IPS-18c (cell line): ENCODE measurements at regions not wholly inside any gene's neighbourhood (a gene's known extent, or its start where the extent isn't known, plus 50 kb on each side); places are given as distances from the start of the nearest gene placed in this dataset.

Source experiments
- H3K4me3 ChIP-seq: 2 replicates; pipeline ENCODE4 v1.7.0; 2013; ENCODE audit warnings: low read depth, mild to moderate bottlenecking, low read length, moderate library complexity; ENCODE audit not compliant: insufficient read depth
- H3K9me3 ChIP-seq: one replicate; pipeline ENCODE4 v1.6.1; 2013; ENCODE audit warnings: mild to moderate bottlenecking, low read length, moderate library complexity; ENCODE audit not compliant: control insufficient read depth, insufficient read depth

DNA sequence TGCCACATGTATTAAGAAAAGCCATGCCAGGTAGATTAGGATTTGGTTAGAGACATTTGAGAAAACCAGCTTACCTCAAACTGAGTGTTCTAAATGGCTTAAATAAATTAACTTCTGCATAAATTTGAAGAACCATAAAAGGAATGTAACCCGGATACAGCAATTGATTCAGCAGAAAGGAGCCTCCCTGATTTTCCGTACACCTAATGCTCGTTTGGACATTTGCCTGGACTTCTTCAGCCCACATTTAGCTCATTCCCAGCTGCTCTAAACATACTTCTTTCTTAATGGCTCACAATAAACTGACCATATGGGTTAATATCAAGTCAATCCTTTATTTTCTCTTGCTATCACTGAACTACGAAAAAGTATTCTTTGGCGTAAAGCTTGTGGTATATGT is 392.4 kb downstream of the ZNF516 start:
- Histone ChIP-seq H3K4me3 (no peak overlapping the region), H3K9me3 (no peaks in the 10 kb centered on the region)

DNA sequence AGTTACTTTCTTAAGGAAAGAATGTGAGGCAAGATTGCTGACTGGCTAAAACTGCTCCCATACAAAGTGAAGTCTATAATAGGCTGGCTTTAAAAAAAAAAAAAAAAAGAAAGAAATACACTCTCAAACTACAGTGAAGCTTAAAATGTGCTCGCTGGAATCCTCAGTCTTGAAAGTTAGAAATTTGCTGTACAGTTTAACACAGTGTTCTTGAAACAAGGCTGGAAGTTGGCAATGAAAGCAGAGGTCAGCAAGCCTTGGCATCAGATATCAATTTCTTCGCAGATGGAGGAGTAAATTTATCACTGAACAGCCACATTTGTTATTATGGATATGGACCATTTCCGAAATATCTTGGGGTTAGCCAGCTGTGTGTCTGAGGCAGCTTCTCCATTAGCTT is 392.9 kb downstream of the ZNF516 start:
- Histone ChIP-seq H3K9me3 (no peaks in the 10 kb centered on the region), H3K4me3 (no peak overlapping the region)

DNA sequence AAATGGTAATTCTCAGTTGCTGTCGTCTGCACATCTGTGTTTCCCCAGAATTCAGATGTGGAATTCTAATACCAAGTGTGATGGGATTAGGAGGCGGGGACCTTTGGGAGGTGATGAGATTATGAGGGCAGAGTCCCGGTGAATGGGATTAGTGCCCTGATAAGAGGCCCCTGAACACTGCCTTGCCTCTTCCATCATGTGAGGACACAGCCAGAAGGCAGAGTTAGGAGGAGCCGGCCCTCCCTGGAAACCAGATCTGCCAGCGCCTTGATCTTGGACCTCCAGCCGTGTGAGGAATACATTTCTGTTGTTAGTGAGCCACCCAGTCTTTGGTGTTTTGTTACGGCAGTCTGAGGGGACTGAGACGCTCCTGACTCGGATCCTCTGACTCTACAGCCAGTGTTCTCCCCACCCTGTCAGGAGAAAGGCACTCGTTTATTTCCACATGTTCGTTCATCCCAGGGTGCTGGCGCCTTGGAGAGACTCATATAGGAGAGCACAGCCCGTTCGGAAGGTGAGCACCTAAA is 395.0 kb downstream of the ZNF516 start:
- Histone ChIP-seq H3K9me3 (no peaks in the 10 kb centered on the region), H3K4me3 (no peak overlapping the region)

DNA sequence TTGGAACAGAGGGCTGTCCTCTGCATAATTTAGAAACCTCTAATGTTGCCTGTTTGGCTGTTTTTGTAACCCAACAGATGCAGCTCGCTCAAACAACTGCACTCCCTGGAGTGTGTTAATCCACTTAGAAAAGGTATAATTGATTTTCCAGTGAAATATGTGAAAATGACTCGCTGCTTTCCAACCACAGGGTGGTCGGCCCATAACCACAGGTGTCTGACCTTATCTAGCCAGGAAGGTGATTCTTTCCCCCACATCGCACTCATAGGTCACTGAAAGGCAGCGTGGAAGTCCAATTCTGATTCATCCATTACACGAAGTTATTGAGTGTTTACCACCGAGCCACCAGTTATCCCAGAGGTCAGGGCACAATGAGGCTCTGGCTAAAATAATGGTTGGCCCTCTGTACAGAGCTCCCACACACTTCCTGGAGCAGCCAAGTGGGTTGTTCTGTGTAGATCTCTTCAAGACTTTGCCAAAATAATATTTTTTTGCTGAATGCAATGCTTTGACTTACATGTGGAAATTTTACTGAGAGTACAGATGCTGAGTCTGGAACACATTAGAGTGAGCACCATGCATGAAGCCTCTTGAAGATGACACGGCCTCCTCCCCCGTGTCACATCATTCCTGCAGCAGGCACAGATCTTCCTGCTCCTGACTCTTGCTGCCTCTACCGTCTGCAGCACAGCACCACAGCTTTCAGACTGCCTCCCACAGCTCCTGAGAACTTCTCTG is 396.2 kb downstream of the ZNF516 start:
- H3K9me3 ChIP-seq, result no peaks in the 10 kb centered on the region
- H3K4me3 ChIP-seq, result no peak overlapping the region

DNA sequence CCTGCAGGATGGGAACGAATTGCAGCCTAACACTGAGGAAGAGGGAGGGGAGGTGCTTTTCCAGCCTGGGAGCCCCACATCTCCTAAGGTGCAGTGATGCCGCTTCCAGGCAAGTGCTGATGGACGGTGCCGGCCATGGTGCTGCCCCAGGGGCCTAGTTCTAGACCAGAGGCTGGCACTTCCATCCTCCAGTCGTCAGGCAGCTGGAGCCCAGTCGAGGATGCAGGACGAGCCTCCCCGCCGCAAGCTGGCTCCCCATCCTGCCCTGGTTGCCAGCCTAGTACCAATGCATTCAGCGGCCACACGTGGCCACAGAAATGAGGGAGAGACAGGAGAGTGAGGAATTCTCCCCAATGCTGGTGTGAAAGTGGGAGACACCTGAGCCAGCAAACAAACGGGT is 413.5 kb downstream of the ZNF516 start:
- no peak overlapping the region for H3K4me3 ChIP-seq
- H3K9me3 ChIP-seq, result peaks cover 2% of the 10 kb centered on the region

DNA sequence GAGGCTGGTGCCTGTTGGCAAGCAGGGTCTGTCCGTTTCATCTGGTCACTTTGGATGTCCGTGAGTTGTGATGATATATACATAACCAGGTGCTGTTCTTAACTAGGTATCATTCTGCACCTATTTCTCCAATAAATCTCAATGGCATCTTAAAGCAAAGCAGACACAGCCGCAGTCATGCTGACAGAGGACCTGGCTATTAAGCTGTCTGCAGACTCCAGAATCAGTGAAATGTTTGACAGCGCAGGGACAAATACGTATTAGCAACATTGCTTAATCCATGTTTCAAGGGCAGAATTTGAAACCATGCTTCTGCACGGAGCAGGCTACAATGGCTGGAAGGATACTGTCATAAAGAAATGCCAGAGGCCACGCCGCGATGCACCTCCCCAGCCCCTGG is 414.6 kb downstream of the ZNF516 start:
- H3K9me3 ChIP-seq, result peaks cover 2% of the 10 kb centered on the region
- H3K4me3 ChIP-seq, result no peak overlapping the region

DNA sequence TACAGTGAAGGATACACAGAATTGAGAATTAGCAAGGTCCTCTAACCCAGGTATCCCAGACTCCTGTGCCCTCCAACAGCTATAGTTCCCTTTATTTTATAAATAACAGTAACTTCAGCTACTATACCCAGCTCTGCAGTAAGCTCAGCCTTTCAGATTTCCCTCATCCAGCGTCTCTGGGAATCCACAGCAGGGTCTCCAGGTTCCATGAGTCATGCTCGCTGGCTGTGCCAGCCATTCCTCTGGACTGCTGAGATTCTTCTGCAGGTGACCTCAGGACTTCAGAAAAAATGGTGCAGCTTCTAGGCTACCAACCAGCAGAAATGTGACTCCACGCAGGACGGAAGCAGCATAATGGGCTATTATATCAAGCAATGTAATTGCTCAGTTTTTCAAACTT is 419.3 kb downstream of the ZNF516 start:
- Histone ChIP-seq H3K9me3 (no peaks in the 10 kb centered on the region), H3K4me3 (no peak overlapping the region)

DNA sequence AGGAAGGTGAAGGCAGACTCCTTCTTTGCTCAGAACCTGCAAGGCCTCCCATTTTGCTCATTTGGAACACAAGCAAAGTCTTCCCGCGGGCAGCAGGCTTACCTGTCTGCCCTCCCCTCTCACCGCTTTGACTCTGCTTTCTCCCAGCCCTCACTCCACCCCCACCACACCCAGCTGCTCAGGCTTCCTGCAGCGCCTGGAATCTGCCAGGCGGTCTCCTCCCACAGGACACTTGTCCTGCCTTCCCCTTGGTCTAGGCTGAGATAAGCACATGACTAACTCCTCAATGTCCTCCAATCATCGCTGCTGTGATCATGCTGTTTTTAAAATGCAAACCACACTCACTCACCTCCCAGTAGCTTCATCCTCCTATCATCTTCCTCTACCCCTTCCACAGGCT is 430.0 kb downstream of the ZNF516 start:
- H3K4me3 ChIP-seq, result no peak overlapping the region
- no peaks in the 10 kb centered on the region for H3K9me3 ChIP-seq

DNA sequence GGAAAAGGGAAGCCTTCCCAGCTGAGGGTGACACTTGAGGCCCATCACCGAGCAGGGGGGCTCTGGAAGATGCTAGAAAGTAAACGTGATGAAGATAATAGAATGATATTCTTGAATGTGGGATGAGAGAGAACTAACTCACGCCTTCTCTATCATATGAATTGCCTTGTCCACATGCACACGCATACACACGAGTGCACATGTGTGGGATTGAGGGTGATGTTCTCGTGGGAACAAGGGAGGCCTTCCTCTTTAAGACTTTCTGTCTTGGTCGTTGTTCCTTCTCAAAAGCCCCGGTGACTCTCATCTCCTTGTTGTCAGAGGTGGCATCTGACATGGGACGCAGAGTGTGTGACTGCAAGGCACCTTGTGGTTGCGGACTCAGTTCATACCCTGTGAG is 436.9 kb downstream of the ZNF516 start:
- Histone ChIP-seq H3K9me3 (no peaks in the 10 kb centered on the region), H3K4me3 (no peak overlapping the region)

DNA sequence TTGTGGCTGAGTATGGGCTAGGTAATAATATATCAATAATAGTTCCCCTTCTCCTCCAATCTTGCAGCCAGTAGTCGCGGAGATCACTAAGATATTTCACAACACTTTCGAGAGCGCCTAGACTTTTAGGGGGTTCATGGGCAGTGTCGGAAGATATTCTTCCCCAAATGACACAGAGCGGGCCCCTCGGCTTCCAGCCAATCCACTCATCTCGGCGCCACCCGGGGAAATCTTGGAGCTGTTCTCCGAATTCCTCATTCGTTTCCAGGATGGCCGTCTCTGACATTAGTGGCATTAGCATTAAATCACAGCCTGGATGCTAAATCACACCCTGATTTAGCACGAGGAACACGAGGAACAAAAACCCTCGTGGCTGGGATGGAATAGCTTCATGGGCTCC is 437.7 kb downstream of the ZNF516 start:
- no peaks in the 10 kb centered on the region for H3K9me3 ChIP-seq

DNA sequence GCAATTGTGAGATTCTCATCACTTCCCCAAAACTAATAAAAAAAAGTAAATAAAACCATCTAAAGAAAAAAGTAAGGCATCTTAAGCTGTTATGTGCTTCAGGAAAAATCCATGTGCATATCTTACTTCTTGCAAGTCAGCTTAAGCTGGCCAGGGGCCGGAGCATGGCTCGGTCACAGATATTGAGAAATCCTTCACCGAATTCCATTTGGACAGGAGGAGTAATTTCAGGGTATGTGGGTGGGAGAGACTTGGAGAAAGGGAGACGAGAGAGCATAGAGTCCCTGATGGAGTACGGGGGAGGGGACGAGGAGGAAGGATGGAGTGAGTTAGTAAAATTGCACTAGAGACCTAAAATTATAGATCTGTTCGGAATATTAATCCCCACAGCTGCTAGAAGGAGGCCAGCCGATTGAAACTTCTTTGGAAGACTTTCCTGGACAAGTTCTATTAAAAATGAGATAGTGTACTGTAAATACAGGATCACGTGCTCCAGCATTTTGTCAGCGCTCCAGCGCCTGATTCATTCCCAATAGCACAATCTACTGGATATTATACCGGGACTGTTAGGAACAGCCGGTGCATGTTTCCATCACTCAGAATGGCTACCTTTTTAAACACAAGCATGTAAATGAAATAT is 438.5 kb downstream of the ZNF516 start:
- Histone ChIP-seq H3K4me3 (no peak overlapping the region), H3K9me3 (no peaks in the 10 kb centered on the region)

More for the DNA sequence above, 437.7 kb downstream of the ZNF516 start:
- H3K4me3 ChIP-seq, result no peak overlapping the region

DNA sequence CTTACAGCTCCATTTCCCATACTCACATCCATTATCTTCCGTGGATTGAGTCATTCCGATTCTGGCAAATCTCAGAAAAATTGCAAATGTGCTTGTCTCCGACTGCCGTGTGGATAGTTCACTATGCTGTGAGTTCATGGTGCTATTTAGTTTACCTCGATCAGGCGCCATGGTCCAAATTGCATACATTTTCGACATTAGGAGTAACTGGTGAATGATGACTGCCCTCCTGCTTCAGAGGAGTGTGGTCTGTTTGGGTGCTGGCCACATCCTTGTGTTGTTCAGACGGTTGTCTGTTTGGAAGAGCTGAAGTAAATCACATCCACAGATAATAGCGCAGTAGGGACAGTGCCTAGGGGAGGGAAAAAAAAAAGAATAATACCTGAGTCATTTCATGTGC is 439.5 kb downstream of the ZNF516 start:
- no peaks in the 10 kb centered on the region for H3K9me3 ChIP-seq
- no peak overlapping the region for H3K4me3 ChIP-seq

DNA sequence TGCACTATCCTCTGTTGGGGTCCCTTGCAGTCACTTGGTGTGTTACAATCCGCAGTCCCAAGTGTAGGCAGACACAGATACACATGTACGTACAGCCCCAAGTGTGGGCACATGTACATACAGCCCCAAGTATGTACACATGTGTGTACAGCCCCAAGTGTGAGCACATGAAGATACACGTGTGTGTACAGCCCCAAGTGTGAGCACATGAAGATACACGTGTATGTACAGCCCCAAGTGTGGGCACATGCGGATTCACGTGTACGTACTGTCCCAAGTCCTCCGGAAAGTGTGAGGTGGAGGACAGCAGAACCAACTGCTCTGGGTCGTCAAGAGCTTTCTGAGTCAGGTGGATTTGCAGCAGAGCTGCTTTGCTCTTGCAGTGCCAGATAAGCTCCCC is 440.0 kb downstream of the ZNF516 start:
- Histone ChIP-seq H3K9me3 (no peaks in the 10 kb centered on the region), H3K4me3 (no peak overlapping the region)

DNA sequence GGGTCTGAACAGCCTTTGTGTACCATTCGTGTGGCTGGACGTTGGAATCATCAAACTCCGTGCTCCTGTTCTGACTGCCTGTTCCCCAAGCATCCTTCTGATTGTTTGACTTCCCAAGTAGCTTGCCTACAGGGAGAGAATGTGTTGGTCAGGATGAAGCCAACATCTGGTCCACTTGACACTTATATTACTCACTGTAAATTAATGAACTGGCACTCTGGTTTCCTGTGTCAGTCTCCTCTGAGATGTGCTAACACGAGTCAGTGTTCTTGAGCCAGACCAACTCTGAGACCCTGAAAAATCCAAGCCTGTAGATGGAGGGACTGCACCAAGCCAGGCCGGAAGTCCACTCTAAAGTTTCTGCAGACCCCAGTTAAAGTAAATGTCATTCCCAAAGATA is 440.9 kb downstream of the ZNF516 start:
- no peak overlapping the region for H3K4me3 ChIP-seq
- no peaks in the 10 kb centered on the region for H3K9me3 ChIP-seq

DNA sequence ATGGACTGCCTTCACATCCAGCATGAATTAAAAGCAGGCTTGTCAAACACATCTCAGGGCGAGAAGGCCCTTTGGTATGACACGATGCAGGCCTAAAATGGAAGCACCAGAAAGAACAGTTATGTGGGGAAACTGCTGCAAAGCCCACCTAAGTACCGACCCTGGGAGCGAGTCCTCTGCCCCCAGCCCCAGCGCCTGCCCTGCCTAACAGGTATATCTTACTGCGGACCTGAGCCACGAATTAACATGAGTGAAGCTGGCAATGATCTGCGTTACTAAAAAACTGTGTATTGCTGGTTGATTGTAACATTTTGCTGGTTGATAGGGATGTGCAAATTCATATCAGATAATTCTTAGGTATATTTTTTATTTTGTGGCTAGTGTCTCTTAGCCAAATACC is 441.5 kb downstream of the ZNF516 start:
- Histone ChIP-seq H3K9me3 (no peaks in the 10 kb centered on the region), H3K4me3 (no peak overlapping the region)

DNA sequence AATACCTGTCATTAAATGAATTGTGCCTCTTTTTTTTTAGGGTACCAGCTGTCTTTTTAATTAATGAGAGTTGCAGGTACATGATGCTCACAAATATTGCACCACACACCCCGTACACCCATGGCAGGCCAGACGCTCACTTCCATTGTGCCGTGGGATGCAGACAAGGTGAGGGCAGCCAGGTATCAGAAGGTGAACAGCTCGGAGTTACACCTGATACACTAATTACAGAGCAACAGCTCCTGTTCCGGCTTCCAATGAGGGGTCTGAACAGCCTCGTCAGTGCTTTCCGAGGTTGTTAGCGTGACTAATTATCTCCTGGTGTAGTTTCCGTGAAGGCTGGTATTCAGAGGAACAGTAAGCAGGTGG is 442.8 kb downstream of the ZNF516 start:
- H3K4me3 ChIP-seq, result no peak overlapping the region

DNA sequence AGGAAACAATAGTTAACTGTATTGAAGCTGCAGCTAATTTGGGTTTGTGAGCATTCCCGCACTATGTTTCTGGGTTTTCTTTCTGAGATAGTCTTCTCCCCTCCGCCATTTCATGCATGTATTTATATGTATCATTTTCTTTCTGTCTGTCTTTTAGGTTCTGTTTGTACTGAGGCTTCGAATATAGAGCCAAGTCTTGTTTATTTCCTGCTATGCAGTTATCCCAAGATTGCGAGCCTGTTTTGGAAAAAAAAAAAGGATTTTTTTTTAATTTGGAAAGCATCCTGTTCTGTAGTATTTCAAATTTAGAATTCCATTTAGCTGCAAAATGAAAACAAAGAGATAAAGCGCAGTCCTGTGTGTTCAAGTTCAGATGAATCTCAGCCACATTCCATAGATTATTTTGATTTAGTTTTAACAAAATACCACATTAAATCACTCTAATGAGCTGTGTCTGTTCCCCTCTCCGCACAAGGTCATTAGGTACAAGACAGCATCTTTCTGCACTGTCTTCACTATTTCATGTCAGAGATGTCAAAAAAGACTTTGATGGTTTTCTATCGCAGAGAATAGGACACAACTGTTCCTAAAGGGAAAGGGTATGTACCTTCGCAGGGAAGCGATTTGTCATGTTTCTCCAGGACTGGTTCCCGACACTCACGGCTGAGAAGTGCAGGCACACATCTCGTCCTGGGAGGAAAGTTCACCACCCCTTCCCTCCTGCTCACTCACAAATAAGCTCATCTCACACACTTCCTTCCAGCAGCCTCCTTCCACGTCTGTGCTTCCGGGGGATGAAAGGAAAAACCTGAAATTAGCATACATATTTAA is 443.4 kb downstream of the ZNF516 start:
- no peak overlapping the region for H3K4me3 ChIP-seq
- H3K9me3 ChIP-seq, result no peaks in the 10 kb centered on the region

More for the DNA sequence above, 442.8 kb downstream of the ZNF516 start:
- no peaks in the 10 kb centered on the region for H3K9me3 ChIP-seq

DNA sequence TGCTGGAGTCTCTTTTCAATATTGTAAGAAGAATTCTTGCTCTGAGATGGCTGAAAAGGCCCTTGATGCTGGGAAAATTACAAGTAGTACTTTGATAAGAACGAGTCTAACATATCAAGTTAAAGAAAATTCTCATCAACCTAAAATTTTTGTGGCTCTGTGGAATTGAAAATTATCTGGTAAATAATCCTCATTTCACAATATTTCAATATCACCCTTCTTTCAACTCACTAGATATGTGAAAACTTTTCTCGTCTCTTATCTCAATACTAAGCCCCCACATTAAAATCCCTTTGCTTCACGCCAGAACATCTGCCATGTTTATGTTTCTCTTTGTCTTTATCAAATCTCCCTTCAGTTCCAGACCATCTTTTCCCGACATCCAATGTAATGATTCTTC is 448.8 kb downstream of the ZNF516 start:
- Histone ChIP-seq H3K9me3 (no peaks in the 10 kb centered on the region), H3K4me3 (no peak overlapping the region)
